Hematopoietic multipotent progenitor cell treated with erythropoietin and hydrocortisone succinate and interleukin-3 and kit ligand, for 6 days (in vitro differentiated cells): ENCODE measurements at regions not wholly inside any gene's neighbourhood (a gene's known extent, or its start where the extent isn't known, plus 50 kb on each side); places are given as distances from the start of the nearest gene placed in this dataset.
A peak's percentile ranks its signal among the peaks of the same experiment; 100 is the strongest.

Experiments
- DNase-seq: peaks from one replicate; pipeline ENCODE4 v3.0.0-alpha.2; 2015

DNA sequence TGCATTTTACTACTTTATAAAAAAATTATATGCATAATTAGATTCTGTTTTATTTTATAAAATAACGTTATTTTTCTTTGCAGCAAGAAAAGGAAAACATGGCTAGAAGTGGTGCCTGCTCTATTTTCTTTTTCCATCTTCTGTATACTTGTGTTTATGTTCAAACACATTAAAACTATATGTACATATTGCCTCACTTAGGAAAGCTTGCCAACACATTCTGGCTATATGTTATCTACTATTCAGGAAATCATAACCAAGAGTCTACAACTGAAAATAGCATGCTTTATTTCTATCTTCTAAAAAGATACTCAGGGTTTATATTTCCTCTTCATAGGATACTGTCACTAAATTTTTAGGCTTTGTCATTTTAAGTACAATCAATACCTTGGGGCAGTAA is 90.2 kb upstream of the KCNMB2 start:
- no peak for DNase-seq

DNA sequence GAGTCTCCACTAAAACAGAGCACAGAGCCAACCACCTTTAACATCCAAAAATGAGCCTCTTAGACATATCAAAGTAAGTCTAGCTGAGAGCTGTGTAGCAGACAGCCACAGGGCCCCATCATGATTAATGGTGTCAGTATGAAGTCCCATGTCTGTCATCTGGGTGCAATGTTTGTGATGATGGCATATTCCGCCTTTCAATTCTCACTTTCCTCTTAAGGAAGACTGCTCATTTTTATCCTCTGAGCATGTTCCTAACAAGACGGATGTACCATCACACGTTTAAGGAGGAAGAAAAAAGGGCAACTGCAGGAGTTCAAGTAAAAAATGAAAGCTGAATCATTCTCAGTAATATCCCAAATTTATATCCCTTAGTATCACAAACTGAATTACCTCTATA is 85.8 kb upstream of the KCNMB2 start:
- DNase-seq = no peak

DNA sequence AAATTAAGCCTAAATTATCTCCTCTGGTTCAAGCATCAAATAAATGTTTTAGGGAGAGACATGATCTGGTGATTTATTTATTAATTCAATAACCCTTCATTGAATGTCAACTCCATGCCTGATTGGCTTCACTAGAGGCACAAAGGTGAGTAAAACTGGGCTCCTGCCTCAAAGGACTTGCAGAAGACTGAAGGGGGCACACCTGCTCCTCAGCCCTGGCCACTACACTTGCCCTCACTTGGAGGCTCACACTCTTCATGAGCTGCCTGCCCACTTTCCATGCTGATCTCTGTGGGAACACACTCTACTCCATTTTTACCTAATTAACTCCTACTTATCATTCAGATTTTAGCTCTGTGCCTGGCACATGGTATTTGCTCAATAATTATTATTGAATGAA is 84.4 kb upstream of the KCNMB2 start:
- DNase-seq = no peak

DNA sequence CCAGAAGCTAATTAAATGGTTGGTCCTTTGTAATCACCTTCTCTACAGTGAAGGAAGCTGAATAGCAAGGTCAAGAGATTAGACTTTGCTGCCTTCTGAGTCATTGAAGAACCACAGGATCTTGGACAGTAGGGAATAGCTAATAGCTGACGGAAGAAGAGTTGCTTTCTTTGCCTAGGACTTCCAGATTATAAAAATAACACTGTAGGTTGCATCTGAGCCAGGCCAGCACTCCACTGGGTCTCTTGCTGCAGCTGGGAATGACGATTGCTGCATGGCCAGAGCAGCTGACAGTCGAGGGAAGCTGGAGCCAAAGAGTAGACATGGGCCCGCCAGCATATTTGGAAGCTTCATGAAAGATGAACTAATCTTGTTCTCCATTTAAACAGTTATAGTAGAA is 81.5 kb upstream of the KCNMB2 start:
- DNase-seq = no peak

DNA sequence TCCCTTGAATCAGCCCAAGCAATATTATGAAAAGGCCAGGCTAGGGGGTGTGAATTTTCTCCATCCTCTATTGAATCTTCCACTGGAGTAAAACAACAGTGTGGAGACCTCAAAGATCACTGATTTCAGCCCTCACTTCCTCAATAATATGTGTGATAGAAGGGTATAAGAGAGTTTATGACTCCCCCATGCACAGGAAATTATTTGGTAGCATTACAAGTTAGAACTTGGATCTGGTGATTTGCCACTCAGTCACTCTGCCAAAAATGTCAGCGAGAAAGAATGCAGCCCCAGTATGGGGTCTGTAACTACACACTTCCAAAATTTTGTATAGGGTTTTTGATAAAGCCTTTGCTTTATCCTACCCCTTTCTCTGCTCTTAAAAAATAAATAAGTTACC is 81.0 kb upstream of the KCNMB2 start:
- DNase-seq = no peak

DNA sequence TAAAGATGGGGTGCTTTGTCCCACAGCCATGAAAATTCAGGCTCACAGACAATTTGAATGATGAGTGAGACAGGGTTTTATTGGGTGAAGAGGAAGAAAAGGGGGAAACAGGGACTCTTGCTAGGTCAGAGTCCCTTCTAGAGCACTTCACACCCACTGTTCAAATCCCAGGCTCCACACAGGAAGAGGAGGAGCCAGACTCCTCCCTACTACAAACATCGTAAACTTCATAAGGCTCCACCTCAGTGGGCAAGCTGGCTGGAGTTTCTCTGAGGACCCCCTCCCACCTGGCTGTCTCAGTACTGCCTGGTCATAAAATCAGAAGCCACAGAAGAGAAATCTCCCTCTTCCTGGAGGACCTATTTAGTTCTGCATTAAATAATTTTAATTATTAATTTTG is 80.3 kb upstream of the KCNMB2 start:
- no peak for DNase-seq

DNA sequence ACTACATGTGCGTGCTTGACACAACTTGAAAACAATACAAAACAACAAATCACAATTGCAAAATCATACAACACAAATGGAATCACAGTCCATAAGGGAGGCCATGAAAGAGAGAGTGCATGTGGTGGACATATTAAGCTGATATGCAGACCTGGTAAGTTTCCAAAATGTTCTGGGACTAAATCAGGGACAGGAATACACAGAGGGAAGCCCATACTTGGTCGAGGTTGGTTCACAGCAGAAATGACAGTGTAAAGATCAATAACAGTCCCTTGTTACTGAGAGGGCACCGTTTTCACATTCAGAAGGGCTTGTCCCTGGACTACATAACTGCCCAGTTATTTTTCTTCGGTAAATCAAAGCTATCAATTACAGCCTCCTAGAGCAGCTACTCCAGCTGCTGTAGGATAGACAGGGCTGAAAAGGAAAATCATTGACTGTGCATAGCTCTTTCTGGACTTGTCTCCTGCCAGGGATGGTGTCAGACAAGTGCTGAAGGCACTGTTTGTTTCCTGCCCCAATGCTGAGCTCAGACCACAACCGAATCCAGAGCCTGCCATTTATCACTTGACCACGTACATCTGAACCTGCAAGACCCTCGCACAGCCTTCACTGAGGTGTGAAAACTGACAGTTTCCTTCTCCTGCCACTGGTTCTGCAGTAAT is 79.5 kb upstream of the KCNMB2 start:
- no peak for DNase-seq

DNA sequence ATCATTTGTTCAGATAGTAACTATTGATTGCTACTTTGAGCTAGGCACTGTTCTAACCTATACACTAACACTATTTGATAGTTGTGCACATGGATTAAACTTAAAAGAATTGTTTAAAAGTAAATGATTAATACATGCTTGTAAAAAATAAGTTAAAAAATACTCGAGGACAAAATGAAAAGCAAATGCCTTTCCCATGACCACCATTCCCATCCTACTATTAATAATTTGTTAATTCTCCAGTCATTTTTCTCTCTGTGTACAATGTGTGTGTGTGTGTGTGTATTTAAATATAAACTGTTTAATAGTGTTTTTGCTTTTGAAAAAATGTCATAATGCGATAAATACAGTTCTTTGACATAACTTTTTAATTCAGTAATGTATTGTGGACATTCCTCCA is 78.7 kb upstream of the KCNMB2 start:
- DNase-seq = no peak

DNA sequence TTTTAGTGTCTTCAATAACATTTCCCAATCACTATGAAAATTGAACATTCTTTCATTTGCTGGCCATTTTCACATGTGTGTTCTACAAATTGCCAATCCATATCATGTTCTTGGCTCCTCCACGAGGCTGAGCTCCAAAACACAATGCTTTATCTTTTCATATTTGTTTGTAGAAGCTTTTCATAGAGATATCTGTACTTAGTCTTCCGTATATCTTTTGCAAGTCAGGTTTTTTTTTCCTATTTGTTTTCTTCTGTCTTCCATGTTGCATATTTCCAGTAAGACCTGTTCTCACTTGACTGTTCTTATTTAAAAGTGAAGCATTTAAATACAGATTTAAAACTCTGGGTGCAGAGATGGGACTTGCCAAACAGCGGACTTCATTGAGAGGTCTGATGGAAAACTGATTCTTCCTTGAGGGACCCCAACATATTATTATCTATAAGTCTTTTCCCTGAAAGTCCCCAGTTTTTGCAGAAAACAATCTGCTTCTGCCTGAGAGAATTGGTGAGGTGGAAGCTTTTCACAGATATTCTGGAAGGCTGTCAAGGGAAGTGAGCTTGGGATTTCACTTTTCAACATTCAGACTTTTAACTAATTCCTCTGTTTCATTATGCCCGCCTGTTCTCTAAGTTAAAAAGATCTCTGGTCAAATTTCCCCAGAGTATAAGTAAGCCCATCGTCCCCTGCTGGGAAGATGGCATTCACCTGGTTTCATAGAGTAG is 77.8 kb upstream of the KCNMB2 start:
- no peak for DNase-seq

DNA sequence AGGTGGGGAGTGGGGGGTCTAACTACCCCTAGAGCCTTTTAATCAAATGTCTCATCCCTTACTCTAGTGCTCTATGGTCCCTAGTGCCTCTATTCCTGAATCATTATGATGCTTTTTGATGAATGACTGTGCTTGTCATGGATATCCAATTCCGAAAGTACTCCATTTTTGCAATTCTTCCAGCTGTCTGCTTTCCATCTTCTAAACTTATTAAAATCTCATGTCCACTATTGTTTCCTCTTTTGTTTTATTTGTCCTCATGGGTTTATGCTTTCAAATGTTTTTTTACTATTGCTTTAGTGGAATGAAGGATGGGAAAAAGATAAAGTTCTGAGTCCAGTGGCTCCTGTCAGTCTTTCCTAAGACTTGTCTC is 77.2 kb upstream of the KCNMB2 start:
- DNase-seq = no peak

DNA sequence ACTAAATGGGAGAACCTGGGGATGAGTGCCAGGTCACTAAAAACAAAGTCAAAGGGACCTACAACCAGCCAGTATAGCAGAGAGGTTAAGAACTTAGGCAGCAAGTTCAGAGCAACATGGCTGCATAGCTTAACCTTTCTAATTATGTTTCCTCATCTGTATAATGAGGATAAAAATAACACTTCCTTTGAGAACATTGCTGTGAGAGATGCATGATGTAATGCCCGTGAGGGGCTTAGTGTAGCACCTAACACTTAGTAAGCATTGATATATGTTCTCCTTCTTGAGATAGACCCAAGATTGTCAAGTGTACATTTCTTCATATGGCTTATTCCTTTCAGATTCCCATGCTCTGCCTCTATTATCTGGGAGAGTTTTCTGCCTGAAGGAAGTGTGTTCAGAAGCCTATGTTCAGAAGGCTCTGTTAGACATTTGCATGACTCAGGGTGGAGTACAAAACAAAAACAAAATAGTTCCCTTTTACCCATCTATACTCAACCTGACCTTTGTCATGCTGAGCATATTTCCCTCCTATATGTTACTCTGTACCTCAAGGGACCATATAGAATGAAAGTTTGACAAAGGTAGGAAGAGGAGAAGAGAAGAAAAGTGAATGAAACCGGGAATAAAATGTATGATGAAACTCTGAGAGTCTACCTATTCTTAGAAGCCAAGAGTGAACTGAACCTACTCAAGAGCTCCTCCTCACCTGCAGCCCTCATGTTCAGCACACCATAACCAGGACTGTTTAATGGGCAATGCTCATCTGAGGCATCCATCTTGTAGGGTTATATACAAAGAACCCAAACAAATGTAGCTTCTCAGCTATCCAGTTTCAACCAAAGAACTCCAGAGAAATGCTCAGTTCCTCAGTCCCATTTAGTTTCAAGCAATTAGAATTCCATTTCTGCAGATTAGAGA is 70.7 kb upstream of the KCNMB2 start:
- no peak for DNase-seq

DNA sequence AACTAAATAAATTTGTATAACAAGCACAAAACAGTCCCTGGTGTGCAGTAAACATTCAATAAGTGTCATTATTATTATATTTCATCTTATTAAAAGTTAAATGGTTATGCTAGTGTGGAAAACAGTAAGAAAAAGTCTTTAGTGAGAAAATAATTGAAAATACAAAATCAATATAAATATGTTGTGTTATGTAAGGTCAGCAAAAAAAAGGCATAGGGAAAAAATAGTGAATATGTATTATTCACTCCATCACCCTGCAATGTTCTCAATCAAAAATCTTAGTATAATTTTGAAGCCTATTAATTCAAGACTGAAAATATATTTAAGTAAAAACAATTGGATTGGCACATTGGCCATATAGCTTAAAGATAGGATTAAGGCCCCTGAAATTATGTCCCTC is 63.3 kb upstream of the KCNMB2 start:
- no peak for DNase-seq

DNA sequence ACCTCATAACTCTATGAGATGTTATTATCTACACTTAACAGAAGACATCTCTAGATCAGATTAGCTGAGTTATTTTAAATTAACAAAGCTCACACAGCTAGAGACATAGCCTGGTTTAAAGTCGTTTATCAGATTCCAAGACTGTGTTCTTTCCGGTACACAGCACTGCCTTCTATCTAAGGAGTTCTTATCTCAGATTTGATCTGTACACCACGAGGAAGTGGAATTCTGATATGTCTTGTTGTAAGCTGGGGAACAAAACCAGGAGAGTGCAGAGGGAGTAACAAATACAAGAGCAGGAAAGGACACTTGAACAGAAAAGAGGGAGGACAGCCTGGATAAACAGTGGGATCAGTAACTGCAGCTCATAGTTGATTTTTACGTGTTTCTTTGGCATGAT is 61.7 kb upstream of the KCNMB2 start:
- DNase-seq = peak; percentile 2

DNA sequence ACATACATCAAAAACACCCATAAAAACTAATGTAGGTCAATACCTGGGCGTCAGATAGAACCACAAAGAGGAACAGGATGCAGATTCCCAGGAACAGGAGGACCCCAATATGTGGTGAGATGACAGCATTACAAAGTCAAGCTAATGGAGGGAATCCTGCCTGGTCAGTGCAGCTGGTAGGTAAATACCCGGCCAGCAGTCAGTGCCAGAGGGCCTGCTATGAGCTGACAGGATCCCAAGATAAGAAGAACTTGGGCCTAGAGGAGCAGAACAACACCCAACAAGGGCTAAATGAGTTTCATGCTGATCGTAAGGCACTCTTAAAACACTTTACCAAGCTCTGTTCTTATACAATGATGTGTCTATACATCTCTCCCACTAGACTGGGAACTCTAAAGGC is 61.2 kb upstream of the KCNMB2 start:
- no peak for DNase-seq

DNA sequence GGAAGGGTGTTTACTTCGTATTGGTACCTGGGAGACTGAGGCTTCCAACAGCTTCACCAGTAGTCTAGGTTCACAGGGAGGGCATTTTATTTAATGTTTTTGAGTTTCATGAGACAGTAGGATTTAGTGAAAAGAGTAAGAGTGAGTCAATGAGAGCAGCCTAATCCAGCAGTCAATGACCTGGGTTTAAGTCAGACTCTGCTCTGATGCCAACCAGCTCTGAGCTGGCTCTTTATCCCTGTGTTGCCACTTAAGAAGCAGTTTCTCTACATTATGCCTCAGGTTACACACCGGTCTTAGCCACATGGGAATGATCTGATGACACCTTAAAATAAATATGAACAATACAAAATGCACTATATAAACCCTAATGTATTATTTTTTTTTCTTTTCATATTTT is 59.4 kb upstream of the KCNMB2 start:
- DNase-seq = no peak

DNA sequence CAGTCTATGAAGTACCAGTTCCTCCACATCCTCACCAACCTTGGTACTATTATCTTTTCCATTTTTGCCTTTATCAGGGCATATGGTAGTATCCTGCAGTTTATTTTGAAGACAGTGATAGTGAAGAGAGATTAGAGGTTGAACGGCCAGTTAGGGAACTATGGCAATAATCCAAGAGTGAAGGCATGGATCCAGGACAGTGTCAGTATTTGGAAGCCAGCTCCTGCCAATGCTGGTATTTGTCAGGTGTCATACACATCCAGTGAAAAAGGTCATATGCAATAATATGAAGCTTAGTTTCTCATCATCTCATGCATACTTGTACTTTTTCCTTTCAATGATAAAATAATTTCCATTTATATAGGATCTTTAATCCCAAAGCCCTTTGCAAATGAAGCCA is 56.8 kb upstream of the KCNMB2 start:
- no peak for DNase-seq

DNA sequence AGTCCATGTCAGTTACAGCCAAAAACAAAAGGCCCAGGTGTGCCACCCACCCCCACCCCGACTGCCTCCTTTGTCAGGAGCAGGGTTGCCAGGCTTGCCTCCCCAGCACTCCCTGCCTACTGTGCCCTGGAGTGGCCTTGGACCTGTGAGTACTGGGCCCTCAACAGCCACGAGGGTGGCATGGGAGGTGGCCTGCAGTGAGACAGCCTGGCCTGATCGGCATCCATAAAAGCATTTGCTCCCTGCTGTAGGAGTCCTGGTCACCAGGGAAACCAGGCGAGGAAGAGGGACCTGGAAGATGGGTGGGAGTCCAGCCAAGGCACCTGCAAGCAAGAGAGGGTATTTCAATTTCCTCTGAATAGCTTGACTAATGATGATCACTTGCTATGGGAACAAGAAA is 56.4 kb upstream of the KCNMB2 start:
- no peak for DNase-seq

DNA sequence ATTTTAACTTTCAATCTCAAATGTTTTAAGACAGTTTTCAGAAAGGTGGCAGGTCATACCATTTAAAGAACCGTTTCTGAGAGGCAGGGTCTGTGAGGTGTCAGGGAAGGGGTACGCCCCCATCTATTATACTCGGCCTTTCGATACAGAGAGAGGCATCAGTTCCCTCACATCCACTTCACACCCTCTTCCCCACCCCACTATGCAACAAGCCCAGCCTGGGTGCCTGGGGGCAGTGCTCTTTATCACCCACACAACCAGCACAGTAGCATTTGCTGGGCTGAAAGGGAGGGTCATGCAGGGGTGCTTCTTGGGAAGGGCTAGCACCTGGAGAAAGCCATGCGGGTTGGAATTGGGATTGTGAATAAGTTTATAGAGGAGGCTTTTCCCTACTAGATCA is 56.0 kb upstream of the KCNMB2 start:
- DNase-seq = no peak

DNA sequence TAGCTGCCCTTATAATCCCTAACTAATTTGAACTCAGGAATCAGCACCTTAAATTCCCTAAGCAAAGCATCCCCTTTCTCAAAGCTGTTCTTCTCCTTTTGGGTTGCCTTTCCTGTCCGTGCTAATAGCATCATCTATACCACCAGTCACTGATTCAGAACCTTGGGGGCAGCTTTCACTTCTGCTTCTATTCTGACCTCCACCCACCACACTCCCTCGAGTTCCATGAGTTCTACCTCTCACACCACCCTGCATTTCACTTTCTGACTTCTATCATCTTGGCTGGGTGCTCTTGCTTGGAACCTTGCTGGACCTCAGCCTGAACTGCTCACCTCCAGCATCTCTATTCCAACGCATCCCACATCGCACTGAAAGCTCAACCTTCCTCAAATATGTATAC is 55.4 kb upstream of the KCNMB2 start:
- no peak for DNase-seq

DNA sequence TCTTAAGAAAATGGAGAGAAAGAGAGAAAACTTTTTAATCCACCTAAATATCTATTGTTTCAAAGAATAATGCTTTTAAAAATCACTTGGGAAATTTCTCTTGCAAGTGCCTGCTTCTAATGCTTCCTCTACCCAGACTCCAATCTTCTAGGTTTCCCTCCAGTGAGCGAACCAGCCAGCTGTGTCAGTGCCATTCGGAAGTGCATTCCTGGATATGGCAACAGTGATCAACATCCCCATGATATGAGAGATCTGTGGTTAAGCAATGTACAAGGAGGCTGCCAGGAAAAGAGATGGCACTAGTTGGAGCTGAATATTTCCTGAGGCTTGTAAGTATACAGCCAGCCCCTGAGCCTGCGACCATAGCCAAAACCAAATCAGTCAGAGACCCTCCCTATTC is 53.3 kb upstream of the KCNMB2 start:
- DNase-seq = no peak

DNA sequence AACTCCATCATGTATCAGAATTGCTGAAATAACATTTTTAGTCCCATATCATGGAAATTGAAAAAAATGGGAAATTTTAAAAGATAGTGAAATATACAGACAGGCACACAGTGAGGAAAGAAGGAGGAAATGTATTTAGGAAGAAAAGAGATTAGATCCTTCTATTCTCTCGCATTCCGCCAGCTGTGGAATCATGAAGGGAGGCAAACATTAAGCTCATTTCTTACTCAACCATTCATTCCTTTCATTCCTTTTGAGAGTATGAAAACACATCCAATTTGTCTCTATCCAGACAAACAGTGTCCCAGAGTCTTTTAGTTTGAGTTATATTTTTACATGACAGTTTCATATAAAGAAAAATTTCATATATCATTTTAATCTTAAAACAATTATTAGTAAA is 52.5 kb upstream of the KCNMB2 start:
- DNase-seq = no peak

DNA sequence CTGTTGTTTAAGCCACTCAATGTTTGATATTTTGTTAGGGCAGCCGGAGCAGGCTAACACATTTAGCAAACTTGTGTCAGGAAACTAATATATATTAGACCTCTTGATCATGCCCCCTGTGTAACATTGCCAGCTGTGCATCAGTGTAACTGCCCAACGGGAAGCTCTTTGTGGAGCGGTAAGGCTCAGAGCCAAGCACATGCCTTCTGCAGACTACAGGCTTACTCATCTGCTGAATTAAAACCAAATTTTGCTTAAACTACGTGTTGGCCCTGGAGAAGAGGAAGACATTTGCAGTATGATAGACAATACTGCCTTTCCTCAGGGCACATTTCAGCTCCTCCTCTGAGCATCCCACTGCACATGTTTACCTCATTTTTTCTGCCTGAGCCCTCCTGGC is 50.5 kb upstream of the KCNMB2 start:
- DNase-seq = no peak
